HG02938 (cell line): ENCODE measurements at regions not wholly inside any gene's neighbourhood (a gene's known extent, or its start where the extent isn't known, plus 50 kb on each side); places are given as distances from the start of the nearest gene placed in this dataset.
A peak's percentile ranks its signal among the peaks of the same experiment; 100 is the strongest.

Experiments
- ATAC-seq: cut with Tn5 transposase; IDR thresholded peaks from one replicate; pipeline ENCODE4 v1.9.1; 2021; ENCODE audit warnings: mild to moderate bottlenecking, moderate library complexity; ENCODE audit not compliant: unreplicated experiment

- ATAC-seq, result no peak
Measured at GRCh38 chr18:45119876-45120275, 439.2 kb downstream of the SETBP1 start.

- ATAC-seq, result no peak
Measured at GRCh38 chr18:45121146-45121545, 440.5 kb downstream of the SETBP1 start.

- ATAC-seq, result no peak
Measured at GRCh38 chr18:45122506-45122905, 441.8 kb downstream of the SETBP1 start.

GRCh38 chr18:45127405-45127804 is 446.7 kb downstream of the SETBP1 start:
- ATAC-seq, result no peak

DNA sequence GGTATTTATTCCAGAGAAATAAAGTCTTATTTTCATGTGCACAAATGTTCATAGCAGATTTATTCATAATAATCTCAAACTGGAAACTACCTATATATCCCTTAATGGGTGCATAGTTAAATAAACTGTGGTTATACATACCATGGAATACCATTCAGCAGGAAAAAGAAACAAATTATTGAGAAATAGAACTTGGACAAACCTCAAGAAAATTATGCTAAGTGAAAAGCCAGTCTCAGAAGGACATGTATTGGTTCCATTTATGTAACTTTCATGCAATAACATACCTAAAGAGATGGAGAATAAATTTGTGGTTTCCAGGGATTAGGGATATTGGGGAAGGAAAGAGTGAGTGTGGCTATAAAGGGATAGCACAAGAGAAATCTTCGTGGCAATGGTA is 452.6 kb downstream of the SETBP1 start:
- ATAC-seq, result no peak

GRCh38 chr18:45136381-45137086 is 455.8 kb downstream of the SETBP1 start:
- no peak for ATAC-seq

- ATAC-seq, result no peak
Measured at GRCh38 chr18:45137087-45137419, 456.4 kb downstream of the SETBP1 start.

- ATAC-seq, result no peak
Measured at GRCh38 chr18:45139478-45139877, 458.8 kb downstream of the SETBP1 start.

GRCh38 chr18:45142868-45143267 is 462.2 kb downstream of the SETBP1 start:
- no peak for ATAC-seq

DNA sequence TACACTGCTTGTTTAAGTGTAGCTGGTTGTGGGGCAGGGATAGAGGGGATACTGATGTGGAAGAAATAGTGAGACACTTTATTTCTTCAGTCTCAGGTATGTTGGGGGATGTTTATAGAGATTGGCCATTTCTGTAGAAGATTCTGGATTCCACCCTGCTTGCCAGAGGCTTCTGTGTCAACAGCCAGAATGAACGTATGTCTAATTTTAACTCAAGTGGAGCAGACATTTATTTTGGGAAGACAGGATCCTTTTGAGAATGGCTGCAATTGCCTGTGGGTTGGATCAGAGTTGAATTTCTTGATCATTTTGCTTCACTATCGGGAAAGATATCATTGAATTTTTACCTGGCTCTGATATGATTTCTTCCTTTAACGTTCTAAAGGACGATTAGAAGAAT is 465.6 kb upstream of the SLC14A2 start:
- ATAC-seq, result no peak

GRCh38 chr18:45151645-45152044 is 463.6 kb upstream of the SLC14A2 start:
- no peak for ATAC-seq

GRCh38 chr18:45155526-45155925 is 459.8 kb upstream of the SLC14A2 start:
- no peak for ATAC-seq

DNA sequence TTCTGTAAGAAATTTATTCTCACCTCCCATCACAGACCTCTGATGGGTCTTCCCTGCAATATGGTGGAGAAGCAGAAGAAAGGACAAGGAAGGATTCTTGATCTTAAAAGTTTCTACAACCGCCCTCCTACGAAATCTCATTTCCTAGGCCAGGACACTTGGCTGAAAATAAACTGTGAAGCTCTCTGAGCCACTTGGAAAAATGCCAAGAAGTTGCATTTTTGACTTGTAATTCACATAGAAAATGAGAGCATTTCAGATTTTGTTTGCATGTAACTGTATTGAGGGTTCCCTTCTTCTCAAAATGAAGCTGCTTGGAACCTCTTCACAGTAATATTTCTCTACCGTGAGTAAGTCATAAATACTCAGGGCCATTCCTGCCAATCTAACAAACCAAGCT is 458.3 kb upstream of the SLC14A2 start:
- no peak for ATAC-seq

- ATAC-seq, result no peak
Measured at GRCh38 chr18:45157576-45157975, 457.7 kb upstream of the SLC14A2 start.

- ATAC-seq, result peak; percentile 72
Measured at GRCh38 chr18:45161850-45162249, 453.4 kb upstream of the SLC14A2 start.

GRCh38 chr18:45163871-45164270 is 451.4 kb upstream of the SLC14A2 start:
- no peak for ATAC-seq

DNA sequence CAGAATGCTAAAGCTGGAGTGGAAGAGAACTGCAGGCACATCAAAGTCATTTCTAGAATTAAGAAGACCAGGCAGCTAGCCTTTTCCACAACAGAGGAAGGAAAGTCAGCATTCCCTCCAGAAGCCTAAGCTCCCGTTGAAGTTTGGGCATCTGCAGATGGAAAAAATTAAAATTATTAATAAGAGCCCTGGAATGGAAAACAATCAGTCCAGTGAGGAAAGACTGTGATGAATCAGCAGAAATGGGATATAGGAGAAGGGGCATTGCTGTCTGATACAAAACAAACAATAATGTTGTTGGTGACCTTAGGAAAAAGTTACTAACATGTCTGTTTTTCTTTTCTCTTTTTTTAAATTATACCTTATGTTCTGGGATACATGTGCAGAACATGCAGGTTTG is 450.7 kb upstream of the SLC14A2 start:
- no peak for ATAC-seq

- no peak for ATAC-seq
Measured at GRCh38 chr18:45165176-45165713, 450.0 kb upstream of the SLC14A2 start.

DNA sequence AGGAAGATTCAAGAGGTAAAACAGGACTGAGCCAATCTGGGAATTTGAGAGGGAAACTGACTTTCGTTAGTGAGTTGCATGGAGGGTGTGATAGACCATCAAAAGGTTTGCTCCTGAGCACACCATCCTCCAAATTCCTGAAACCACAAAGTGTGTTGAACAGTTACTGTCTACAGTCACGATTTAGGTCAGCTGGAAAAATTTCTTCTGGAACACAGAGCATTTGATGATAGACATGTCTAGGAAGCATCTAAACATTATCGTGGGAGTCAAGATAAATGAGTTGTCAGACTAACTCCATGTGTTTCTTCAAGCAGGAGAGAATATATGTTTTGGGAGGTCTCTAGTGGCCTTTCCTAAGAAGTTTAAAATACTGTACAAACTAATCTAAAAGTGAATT is 449.4 kb upstream of the SLC14A2 start:
- ATAC-seq, result no peak

DNA sequence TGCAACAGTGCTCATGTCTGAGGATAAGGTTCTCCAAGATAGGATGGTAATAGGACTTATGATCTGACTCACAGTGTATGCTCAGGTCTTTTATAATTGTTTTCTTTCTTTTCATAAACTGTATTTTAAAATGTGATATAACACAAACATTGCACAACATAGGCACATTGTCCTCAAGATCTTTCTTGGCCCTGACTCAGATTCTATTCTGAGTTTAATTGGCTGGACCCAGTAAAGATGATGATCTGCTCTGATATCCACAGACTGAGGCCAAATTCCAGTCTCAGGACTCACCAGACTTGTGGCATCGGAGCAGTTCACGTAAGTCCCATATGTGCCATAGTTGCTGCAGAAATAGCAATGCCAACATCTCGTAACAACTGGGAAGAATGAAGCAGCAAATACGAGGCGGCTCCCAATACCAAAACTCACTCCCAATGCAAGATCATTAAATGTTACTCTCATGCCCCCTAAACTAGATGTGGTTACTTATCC is 448.9 kb upstream of the SLC14A2 start:
- ATAC-seq, result no peak

DNA sequence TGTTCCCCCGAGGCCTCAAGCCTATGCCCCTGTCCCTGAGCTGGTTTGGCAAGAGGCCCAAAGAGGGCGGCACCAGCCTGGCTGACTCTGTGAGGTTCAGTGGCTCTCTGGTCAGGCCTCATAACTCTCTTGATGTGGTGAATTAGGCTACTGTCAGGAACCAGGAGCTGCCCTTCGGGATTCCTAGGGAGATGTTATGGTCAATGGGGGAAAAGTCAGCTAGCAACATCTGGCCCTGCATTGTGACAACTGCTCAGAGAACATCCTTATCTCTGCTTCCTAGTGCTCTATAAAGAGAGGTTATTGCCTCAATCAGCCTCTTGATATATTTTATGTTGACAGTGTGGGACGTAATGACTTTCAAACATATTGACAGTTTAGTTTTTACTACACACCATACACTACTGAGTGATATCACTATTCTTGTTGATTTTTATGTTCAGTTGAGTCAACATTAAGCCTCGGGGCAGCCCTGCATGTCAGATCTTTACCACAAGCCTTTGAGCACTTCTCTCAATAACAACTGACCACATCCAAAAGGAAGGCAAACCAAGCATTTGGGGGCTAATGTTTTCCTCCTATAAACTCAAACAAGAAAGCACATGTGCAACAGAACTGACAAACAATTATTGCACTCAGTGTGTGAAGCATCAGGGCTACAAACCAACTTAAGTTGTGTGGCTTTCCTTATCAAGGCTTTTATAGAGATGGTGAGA is 448.3 kb upstream of the SLC14A2 start:
- ATAC-seq, result no peak

GRCh38 chr18:45167631-45168280 is 447.5 kb upstream of the SLC14A2 start:
- no peak for ATAC-seq
